ENCODE measurements at regions not wholly inside any gene's neighbourhood (a gene's known extent, or its start where the extent isn't known, plus 50 kb on each side); places are given as distances from the start of the nearest gene placed in this dataset.

DNA sequence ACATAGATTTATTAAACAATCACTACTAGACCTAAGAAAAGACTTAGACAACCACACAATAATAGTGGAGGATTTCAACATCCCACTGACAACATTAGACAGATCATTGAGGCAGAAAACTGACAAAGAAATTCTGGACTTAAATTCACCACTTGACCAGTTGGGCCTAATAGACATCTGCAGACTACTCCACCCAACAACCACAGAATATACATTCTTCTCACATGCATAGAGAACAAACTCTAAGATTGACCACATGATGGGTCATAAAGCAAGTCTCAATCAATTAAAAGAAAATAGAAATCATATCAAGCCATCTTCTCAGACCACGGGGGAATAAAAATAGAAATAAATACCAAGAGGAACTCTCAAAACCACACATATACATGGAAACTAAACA lies 136.7 kb upstream of the ARG1 start:
- Histone ChIP-seq H3K9me1 (ENCODE audit: control insufficient read depth, extremely low read depth, insufficient read depth, low read length) (no peaks in the 10 kb centered on the region), H3K36me3 (ENCODE audit: control insufficient read depth in 2 of 2, extremely low read depth in 1 of 2, insufficient read depth in 2 of 2, low read length in 2 of 2) (no peaks in the 10 kb centered on the region), H3K9ac (ENCODE audit: control insufficient read depth, extremely low read depth, insufficient read depth, low read length) (no peak overlapping the region), H3K27ac (ENCODE audit: control insufficient read depth, insufficient read depth, low read length) (no peak overlapping the region), H3K27me3 (ENCODE audit: control insufficient read depth, extremely low read depth, insufficient read depth, low read length) (no peaks in the 10 kb centered on the region), H4K20me1 (ENCODE audit: control insufficient read depth, extremely low read depth, insufficient read depth, low read length) (no peaks in the 10 kb centered on the region), H3K4me2 (ENCODE audit: control insufficient read depth, extremely low read depth, insufficient read depth, low read depth, low read length) (no peak overlapping the region), H3K4me1 (ENCODE audit: control insufficient read depth, extremely low read depth, insufficient read depth, low read length) (no peaks in the 10 kb centered on the region), H3K79me2 (ENCODE audit: control insufficient read depth, insufficient read depth, low read length) (no peaks in the 10 kb centered on the region), H3K9me3 (ENCODE audit: control insufficient read depth, low read depth, low read length) (no peaks in the 10 kb centered on the region), H3K4me3 (ENCODE audit: control insufficient read depth in 2 of 3, extremely low read depth in 1 of 3, insufficient read depth in 2 of 3, low read depth in 1 of 3, low read length in 3 of 3) (no peak overlapping the region), H2AFZ (ENCODE audit: control insufficient read depth, low read length) (no peak overlapping the region)
- FAIRE-seq (no peak), DNase-seq (ENCODE audit: low read depth, low spot score) (no peak)
- TF ChIP-seq EZH2 (IDR thresholded peaks at IDR 0.05; ENCODE audit: low read length), result no peak
- TF ChIP-seq, protein P1, sequence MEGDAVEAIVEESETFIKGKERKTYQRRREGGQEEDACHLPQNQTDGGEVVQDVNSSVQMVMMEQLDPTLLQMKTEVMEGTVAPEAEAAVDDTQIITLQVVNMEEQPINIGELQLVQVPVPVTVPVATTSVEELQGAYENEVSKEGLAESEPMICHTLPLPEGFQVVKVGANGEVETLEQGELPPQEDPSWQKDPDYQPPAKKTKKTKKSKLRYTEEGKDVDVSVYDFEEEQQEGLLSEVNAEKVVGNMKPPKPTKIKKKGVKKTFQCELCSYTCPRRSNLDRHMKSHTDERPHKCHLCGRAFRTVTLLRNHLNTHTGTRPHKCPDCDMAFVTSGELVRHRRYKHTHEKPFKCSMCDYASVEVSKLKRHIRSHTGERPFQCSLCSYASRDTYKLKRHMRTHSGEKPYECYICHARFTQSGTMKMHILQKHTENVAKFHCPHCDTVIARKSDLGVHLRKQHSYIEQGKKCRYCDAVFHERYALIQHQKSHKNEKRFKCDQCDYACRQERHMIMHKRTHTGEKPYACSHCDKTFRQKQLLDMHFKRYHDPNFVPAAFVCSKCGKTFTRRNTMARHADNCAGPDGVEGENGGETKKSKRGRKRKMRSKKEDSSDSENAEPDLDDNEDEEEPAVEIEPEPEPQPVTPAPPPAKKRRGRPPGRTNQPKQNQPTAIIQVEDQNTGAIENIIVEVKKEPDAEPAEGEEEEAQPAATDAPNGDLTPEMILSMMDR (optimal IDR thresholded peaks at IDR 0.05 in 1 of 3, IDR thresholded peaks at IDR 0.05 in 1 of 3, conservative IDR thresholded peaks at IDR 0.05 in 1 of 3; ENCODE audit: extremely low read depth in 1 of 3, insufficient read depth in 2 of 3, low read length in 3 of 3), result no peak
- dilution Hi-C loops (cut with MboI; ENCODE audit: extremely low pct_ligation_motif_present, low sequenced_read_pairs), result no loop called here

GRCh38 chr6:131443014-131443413 lies 130.0 kb upstream of the ARG1 start:
- H3K4me2 ChIP-seq (ENCODE audit: control insufficient read depth, extremely low read depth, insufficient read depth, low read depth, low read length), result no peak overlapping the region
- no peaks in the 10 kb centered on the region for H3K27me3 ChIP-seq (ENCODE audit: control insufficient read depth, extremely low read depth, insufficient read depth, low read length)
- H3K4me3 ChIP-seq (ENCODE audit: control insufficient read depth in 2 of 3, extremely low read depth in 1 of 3, insufficient read depth in 2 of 3, low read depth in 1 of 3, low read length in 3 of 3), result no peak overlapping the region
- FAIRE-seq (no peak), DNase-seq (ENCODE audit: low read depth, low spot score) (no peak)
- TF ChIP-seq EZH2 (IDR thresholded peaks at IDR 0.05; ENCODE audit: low read length), result no peak
- TF ChIP-seq, protein P1 (optimal IDR thresholded peaks at IDR 0.05 in 1 of 3, IDR thresholded peaks at IDR 0.05 in 1 of 3, conservative IDR thresholded peaks at IDR 0.05 in 1 of 3; ENCODE audit: extremely low read depth in 1 of 3, insufficient read depth in 2 of 3, low read length in 3 of 3), result no peak
- dilution Hi-C loops (cut with MboI; ENCODE audit: extremely low pct_ligation_motif_present, low sequenced_read_pairs), result no loop called here
- H4K20me1 ChIP-seq (ENCODE audit: control insufficient read depth, extremely low read depth, insufficient read depth, low read length), result no peaks in the 10 kb centered on the region
- no peaks in the 10 kb centered on the region for H3K9me3 ChIP-seq (ENCODE audit: control insufficient read depth, low read depth, low read length)
- no peaks in the 10 kb centered on the region for H3K9me1 ChIP-seq (ENCODE audit: control insufficient read depth, extremely low read depth, insufficient read depth, low read length)
- H3K27ac ChIP-seq (ENCODE audit: control insufficient read depth, insufficient read depth, low read length), result no peak overlapping the region
- no peak overlapping the region for H3K9ac ChIP-seq (ENCODE audit: control insufficient read depth, extremely low read depth, insufficient read depth, low read length)
- no peaks in the 10 kb centered on the region for H3K79me2 ChIP-seq (ENCODE audit: control insufficient read depth, insufficient read depth, low read length)
- no peak overlapping the region for H2AFZ ChIP-seq (ENCODE audit: control insufficient read depth, low read length)
- H3K4me1 ChIP-seq (ENCODE audit: control insufficient read depth, extremely low read depth, insufficient read depth, low read length), result no peaks in the 10 kb centered on the region
- no peaks in the 10 kb centered on the region for H3K36me3 ChIP-seq (ENCODE audit: control insufficient read depth in 2 of 2, extremely low read depth in 1 of 2, insufficient read depth in 2 of 2, low read length in 2 of 2)
